KBM-7 (cell line): ENCODE measurements at regions not wholly inside any gene's neighbourhood (a gene's known extent, or its start where the extent isn't known, plus 50 kb on each side); places are given as distances from the start of the nearest gene placed in this dataset.
A peak's percentile ranks its signal among the peaks of the same experiment; 100 is the strongest.
"Not testable (repeated sequence)": the region's sequence is repeated elsewhere in the genome, so short reads cannot be mapped to it uniquely, and the experiment has no call there.

Experiments used
- DNase-seq: peaks from one replicate; pipeline ENCODE4 v3.0.0-alpha.2; 2015
- in situ Hi-C: fragments of 300-500 bp; cut with MboI; formaldehyde crosslinking; loops from 2 replicates; pipeline ENCODE4 v1.14.3; 2020; ENCODE audit warnings: low sequenced_read_pairs, low pct_unique_long_range_greater_than_20kb, mixed read lengths

GRCh38 chr2:238722883-238723282 lies 125.0 kb upstream of the TWIST2 start:
- in situ Hi-C loops: no loop called here
- DNase-seq: no peak

GRCh38 chr2:238723740-238724320 lies 124.1 kb upstream of the TWIST2 start:
- DNase-seq, in situ Hi-C loops: not testable (repeated sequence)

GRCh38 chr2:238724728-238725127 lies 123.2 kb upstream of the TWIST2 start:
- in situ Hi-C loops: no loop called here
- DNase-seq: no peak

GRCh38 chr2:238725298-238725697 lies 122.6 kb upstream of the TWIST2 start:
- in situ Hi-C loops: no loop called here
- DNase-seq: no peak

- DNase-seq: no peak
- in situ Hi-C loops: no loop called here
These were observed 121.0 kb upstream of the TWIST2 start for GRCh38 chr2:238726670-238727584.

GRCh38 chr2:238727585-238728329 lies 120.1 kb upstream of the TWIST2 start:
- no peak for DNase-seq
- in situ Hi-C loops: no loop called here

- DNase-seq: no peak
- in situ Hi-C loops: no loop called here
These were observed 119.3 kb upstream of the TWIST2 start for GRCh38 chr2:238728330-238729260.

GRCh38 chr2:238729261-238729935 lies 118.5 kb upstream of the TWIST2 start:
- no peak for DNase-seq
- in situ Hi-C loops: no loop called here

GRCh38 chr2:238730001-238730669 lies 117.8 kb upstream of the TWIST2 start:
- no peak for DNase-seq
- in situ Hi-C loops: no loop called here

- DNase-seq: no peak
- in situ Hi-C loops: no loop called here
These were observed 117.0 kb upstream of the TWIST2 start for GRCh38 chr2:238730881-238731280.

- in situ Hi-C loops: no loop called here
- peak; percentile 25 for DNase-seq
These were observed 115.9 kb upstream of the TWIST2 start for GRCh38 chr2:238731961-238732360.

- in situ Hi-C loops: no loop called here
- no peak for DNase-seq
These were observed 109.0 kb upstream of the TWIST2 start for GRCh38 chr2:238738917-238739316.

- no peak for DNase-seq
These were observed 108.2 kb upstream of the TWIST2 start for GRCh38 chr2:238739668-238740067.

GRCh38 chr2:238741277-238741676 lies 106.6 kb upstream of the TWIST2 start:
- in situ Hi-C loops: no loop called here
- no peak for DNase-seq

More at GRCh38 chr2:238739668-238740067, 108.2 kb upstream of the TWIST2 start:
- in situ Hi-C loops: no loop called here

- no peak for DNase-seq
- in situ Hi-C loops: no loop called here
These were observed 105.8 kb upstream of the TWIST2 start for GRCh38 chr2:238742066-238742465.

- in situ Hi-C loops: no loop called here
- no peak for DNase-seq
These were observed 105.2 kb upstream of the TWIST2 start for GRCh38 chr2:238742664-238743063.

- no peak for DNase-seq
- in situ Hi-C loops: no loop called here
These were observed 104.4 kb upstream of the TWIST2 start for GRCh38 chr2:238743243-238744065.
